Myocyte (in vitro differentiated cells): ENCODE measurements at regions not wholly inside any gene's neighbourhood (a gene's known extent, or its start where the extent isn't known, plus 50 kb on each side); places are given as distances from the start of the nearest gene placed in this dataset.

Experiments used
- DNase-seq: peaks from one replicate; pipeline ENCODE4 v3.0.0-alpha.2; 2012; ENCODE audit warnings: low read depth

DNA sequence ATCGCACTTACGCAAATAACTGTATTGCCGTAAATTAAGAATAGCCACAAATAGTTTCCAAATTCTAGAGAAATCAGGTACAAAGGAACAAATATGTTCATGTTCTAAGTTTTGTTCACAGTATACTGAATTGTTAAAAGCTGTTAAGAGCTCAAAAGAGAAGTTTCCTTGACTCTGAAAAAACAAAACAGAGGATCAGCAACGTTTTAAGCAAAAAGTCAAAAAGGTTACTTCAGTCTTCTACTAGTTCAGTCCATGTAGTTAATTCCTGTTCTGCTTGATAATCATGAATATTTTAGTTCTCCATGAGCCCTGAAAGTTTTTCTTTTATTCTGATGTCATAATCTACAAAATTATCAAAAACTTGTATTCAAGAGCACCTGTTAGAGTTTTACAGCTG lies 128.6 kb upstream of the MAST4 start:
- no peak for DNase-seq

GRCh38 chr5:66469684-66470083 lies 126.5 kb upstream of the MAST4 start:
- no peak for DNase-seq

- DNase-seq = no peak
These were observed 124.2 kb upstream of the MAST4 start for GRCh38 chr5:66472010-66472409.

GRCh38 chr5:66475731-66476130 lies 120.5 kb upstream of the MAST4 start:
- DNase-seq = no peak

DNA sequence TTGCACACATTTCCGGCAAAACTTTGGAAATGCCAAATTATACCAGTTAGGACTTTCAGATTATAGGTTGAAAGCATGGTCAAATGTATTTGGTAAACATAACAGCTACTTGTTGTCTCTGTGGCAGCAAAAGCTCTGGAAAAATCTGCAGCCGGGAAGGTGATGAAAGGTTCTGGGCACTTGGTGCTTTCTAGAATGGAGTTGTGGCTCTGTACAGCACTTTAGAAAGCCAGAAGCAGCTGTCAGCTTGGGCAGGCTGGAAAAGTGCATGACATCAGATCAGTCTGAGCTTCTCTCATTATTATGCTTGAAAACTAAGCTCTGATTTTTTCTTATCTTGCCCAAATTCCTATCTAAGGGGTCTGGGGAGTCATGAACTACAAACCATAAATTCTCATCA lies 118.6 kb upstream of the MAST4 start:
- DNase-seq = peak; percentile 24

- no peak for DNase-seq
These were observed 101.8 kb upstream of the MAST4 start for GRCh38 chr5:66494437-66494836.

- peak; percentile 26 for DNase-seq
These were observed 97.4 kb upstream of the MAST4 start for GRCh38 chr5:66498791-66499207.

DNA sequence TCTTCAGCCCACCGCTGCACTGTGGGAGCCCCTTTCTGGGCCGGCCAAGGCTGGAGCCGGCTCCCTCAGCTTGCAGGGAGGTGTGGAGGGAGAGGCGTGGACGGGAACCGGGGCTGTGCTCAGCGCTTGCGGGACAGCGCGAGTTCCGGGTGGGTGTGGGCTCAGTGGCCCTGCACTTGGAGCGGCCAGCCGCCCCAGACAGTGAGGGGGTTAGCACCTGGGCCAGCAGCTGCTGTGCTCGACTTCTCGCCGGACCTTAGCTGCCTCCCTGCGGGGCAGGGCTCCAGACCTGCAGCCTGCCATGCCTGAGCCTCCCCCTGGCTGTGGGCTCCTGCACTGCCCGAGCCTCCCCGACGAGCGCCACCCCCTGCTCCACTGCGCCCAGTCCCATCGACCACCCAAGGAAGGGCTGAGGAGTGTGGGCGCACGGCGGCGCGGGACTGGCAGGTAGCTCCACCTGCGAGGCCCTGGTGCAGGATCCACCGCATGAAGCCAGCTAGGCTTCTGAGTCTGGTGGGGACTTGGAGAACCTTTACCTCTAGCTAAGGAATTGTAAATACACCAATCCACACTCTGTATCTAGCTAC lies 92.9 kb upstream of the MAST4 start:
- no peak for DNase-seq

GRCh38 chr5:66507106-66507505 lies 89.1 kb upstream of the MAST4 start:
- no peak for DNase-seq

GRCh38 chr5:66511491-66511890 lies 84.7 kb upstream of the MAST4 start:
- DNase-seq = no peak

DNA sequence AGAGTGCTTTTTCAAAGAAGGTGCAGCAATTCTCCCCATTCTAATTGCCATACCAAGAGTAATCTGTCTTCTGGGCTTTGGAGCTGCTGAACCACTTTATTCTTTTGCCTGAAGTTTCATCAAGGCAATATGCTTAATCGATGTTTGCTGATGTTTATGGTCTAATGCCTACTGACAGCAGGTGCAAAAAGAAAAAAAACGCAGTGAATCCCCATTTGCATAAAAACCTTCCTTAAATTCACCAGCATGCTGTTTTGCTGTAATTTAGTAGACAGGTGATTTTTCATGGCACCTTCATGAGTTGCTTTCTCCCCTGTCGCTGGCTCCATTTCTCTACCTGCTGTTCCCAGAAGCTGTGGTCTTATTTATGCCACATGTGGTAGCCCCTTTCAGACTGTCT lies 83.1 kb upstream of the MAST4 start:
- no peak for DNase-seq

GRCh38 chr5:66515209-66515608 lies 81.0 kb upstream of the MAST4 start:
- DNase-seq = no peak

DNA sequence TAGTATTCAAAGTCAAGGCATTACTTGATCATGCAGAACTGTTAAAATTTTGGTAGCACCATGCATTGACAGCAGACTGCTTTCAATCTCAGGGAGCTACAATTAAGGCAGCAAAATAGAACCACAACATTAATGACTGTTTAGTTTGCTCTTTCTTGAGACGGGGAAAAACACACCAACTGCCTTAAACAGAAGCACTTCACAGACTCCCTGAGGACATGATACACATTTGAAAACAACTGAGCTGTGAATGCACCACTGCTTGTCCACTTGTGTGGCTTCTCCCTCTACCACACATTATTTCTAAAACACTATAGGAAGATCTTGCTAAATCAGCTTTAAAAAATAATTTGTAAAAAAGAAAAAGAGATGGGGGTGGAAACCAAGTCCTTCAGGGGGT lies 79.6 kb upstream of the MAST4 start:
- DNase-seq = no peak

GRCh38 chr5:66517351-66517750 lies 78.8 kb upstream of the MAST4 start:
- DNase-seq = no peak

DNA sequence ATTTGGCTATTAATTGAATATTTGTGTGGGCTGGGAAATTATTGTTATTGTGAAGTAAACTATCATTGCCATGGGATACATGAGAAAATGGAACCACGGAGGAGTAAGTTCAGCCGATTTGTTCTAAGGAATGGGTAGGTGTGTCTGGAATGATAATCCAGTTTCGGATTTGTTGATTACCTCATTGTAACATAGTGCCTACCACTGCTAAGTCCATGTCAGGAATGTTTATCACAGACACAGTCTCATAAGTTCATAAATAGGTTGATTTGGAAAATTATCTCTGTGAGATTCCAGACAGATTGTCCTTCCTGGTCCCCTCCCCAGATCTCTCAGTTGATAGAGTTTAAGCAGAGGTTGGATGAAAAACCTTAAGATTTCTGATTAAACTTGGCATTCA lies 78.1 kb upstream of the MAST4 start:
- DNase-seq = no peak

GRCh38 chr5:66518753-66519152 lies 77.4 kb upstream of the MAST4 start:
- DNase-seq = no peak

- DNase-seq = no peak
These were observed 76.6 kb upstream of the MAST4 start for GRCh38 chr5:66519626-66520025.

GRCh38 chr5:66520854-66521253 lies 75.3 kb upstream of the MAST4 start:
- no peak for DNase-seq

DNA sequence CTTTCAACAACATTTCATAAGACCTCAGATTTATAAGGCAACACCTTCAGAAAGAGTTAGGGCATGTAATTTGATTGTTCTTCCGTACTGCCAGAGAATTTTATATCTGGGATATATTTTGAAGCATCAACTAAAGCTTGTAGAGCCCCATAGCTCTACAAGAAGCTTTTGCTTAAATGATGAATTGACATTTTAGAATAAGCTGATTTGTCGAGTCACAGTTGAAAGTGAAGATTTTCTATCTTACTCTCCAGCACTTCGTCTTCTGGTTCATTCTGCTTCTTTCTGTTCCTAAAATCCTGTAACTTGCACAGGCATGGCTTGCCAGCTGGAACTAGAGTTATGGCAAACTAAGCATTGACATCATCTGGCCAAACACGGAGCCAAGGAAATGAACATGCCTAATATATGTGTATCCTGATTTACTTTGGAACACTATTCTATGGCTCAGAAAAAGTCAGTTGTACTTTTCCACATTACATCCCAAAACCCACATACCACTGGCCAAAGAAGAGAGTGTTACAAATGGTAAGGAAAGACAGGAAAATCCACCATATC lies 68.6 kb upstream of the MAST4 start:
- DNase-seq = no peak

DNA sequence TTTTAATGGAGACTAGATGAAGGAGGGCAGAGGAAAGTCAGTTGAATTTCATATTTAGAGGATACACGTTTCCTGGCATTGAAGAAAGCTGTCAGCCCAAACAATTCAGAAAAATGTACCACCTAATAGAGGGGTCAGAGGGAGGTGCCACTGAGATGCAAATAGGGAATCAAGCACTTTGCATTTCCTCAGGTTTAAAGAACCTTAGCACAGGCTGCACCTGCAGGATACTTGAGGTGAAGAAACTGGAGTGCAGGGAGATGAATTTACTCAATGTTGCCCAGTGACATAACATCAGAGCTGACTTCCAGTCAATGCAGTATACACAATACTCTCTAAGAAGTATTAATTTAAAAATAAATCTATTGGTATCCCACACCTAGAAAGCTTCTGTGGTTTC lies 67.0 kb upstream of the MAST4 start:
- no peak for DNase-seq

- DNase-seq = no peak
These were observed 66.5 kb upstream of the MAST4 start for GRCh38 chr5:66529704-66530103.

- DNase-seq = no peak
These were observed 58.1 kb upstream of the MAST4 start for GRCh38 chr5:66538126-66538525.

- no peak for DNase-seq
These were observed 57.7 kb upstream of the MAST4 start for GRCh38 chr5:66538531-66538930.

GRCh38 chr5:66540078-66540477 lies 56.1 kb upstream of the MAST4 start:
- no peak for DNase-seq
